ENCODE measurements at regions not wholly inside any gene's neighbourhood (a gene's known extent, or its start where the extent isn't known, plus 50 kb on each side); places are given as distances from the start of the nearest gene placed in this dataset.

GRCh38 chr20:51204051-51204715 lies 181.3 kb upstream of the KCNG1 start:
- Histone ChIP-seq H3K4me1 (no peaks in the 10 kb centered on the region), H3K27ac (no peak overlapping the region), H3K9me3 (no peaks in the 10 kb centered on the region), H3K4me3 (no peak overlapping the region), H3K36me3 (no peaks in the 10 kb centered on the region), H3K27me3 (no peaks in the 10 kb centered on the region)
- TF ChIP-seq CTCF (IDR thresholded peaks at IDR 0.05), result no peak
- DNase-seq (ENCODE audit: low spot score), result no peak

GRCh38 chr20:51202304-51202703 lies 179.4 kb upstream of the KCNG1 start:
- no peaks in the 10 kb centered on the region for H3K36me3 ChIP-seq
- H3K4me3 ChIP-seq, result no peak overlapping the region
- no peaks in the 10 kb centered on the region for H3K9me3 ChIP-seq
- no peaks in the 10 kb centered on the region for H3K4me1 ChIP-seq
- H3K27ac ChIP-seq, result no peak overlapping the region
- H3K27me3 ChIP-seq, result no peaks in the 10 kb centered on the region
- no peak for TF ChIP-seq CTCF (IDR thresholded peaks at IDR 0.05)
- no peak for DNase-seq (ENCODE audit: low spot score)

- no peaks in the 10 kb centered on the region for H3K4me1 ChIP-seq
- no peak for DNase-seq (ENCODE audit: low spot score)
- no peaks in the 10 kb centered on the region for H3K9me3 ChIP-seq
- H3K27me3 ChIP-seq, result no peaks in the 10 kb centered on the region
- H3K4me3 ChIP-seq, result no peak overlapping the region
- no peaks in the 10 kb centered on the region for H3K36me3 ChIP-seq
- H3K27ac ChIP-seq, result no peak overlapping the region
- TF ChIP-seq CTCF (IDR thresholded peaks at IDR 0.05), result no peak
These were observed 177.0 kb upstream of the KCNG1 start for GRCh38 chr20:51199920-51200319.

GRCh38 chr20:51198876-51199523 lies 176.1 kb upstream of the KCNG1 start:
- no peak for DNase-seq (ENCODE audit: low spot score)
- H3K36me3 ChIP-seq, result no peaks in the 10 kb centered on the region

GRCh38 chr20:51198238-51198637 lies 175.3 kb upstream of the KCNG1 start:
- H3K4me1 ChIP-seq, result no peaks in the 10 kb centered on the region
- H3K9me3 ChIP-seq, result no peaks in the 10 kb centered on the region
- H3K4me3 ChIP-seq, result no peak overlapping the region
- H3K36me3 ChIP-seq, result no peaks in the 10 kb centered on the region
- H3K27me3 ChIP-seq, result no peaks in the 10 kb centered on the region
- no peak for DNase-seq (ENCODE audit: low spot score)
- TF ChIP-seq CTCF (IDR thresholded peaks at IDR 0.05), result no peak
- no peak overlapping the region for H3K27ac ChIP-seq

More at GRCh38 chr20:51198876-51199523, 176.1 kb upstream of the KCNG1 start:
- H3K4me1 ChIP-seq, result no peaks in the 10 kb centered on the region
- no peak for TF ChIP-seq CTCF (IDR thresholded peaks at IDR 0.05)
- H3K9me3 ChIP-seq, result no peaks in the 10 kb centered on the region
- no peaks in the 10 kb centered on the region for H3K27me3 ChIP-seq
- H3K4me3 ChIP-seq, result no peak overlapping the region
- no peak overlapping the region for H3K27ac ChIP-seq

Measured in right atrium auricular region (tissue), 2 donors.